Activated T-helper 2 cell treated with anti-CD3 and anti-CD28 coated beads, Interferon-gamma antibody, Interleukin-2, Interleukin-4, amounts not matched to agents 10 μg/mL and 5 μg/mL and 100 μg/mL, durations not matched to agents 14 hours and 24 hours and 36 hours (primary cell): ENCODE measurements at regions not wholly inside any gene's neighbourhood (a gene's known extent, or its start where the extent isn't known, plus 50 kb on each side); places are given as distances from the start of the nearest gene placed in this dataset.
"Not testable (repeated sequence)": the region's sequence is repeated elsewhere in the genome, so short reads cannot be mapped to it uniquely, and the experiment has no call there.

Experiments
- DNase-seq: peaks from one replicate; pipeline ENCODE4 v3.0.0; 2021; ENCODE audit warnings: low spot score
- H3K27ac Mint-ChIP-seq: one replicate; pipeline ENCODE4 v1.8.0; 2021; ENCODE audit warnings: mixed read lengths
- H3K27me3 Mint-ChIP-seq: one replicate; pipeline ENCODE4 v1.8.0; 2021; ENCODE audit warnings: low read depth, mixed read lengths
- H3K36me3 Mint-ChIP-seq: one replicate; pipeline ENCODE4 v1.8.0; 2021; ENCODE audit warnings: low read depth, mixed read lengths
- H3K4me1 Mint-ChIP-seq: one replicate; pipeline ENCODE4 v1.8.0; 2021; ENCODE audit warnings: low read depth, mixed read lengths
- H3K4me3 Mint-ChIP-seq: one replicate; pipeline ENCODE4 v1.8.0; 2021; ENCODE audit warnings: low read depth, mild to moderate bottlenecking, moderate library complexity, mixed read lengths
- H3K9me3 Mint-ChIP-seq: one replicate; pipeline ENCODE4 v1.8.0; 2021; ENCODE audit warnings: mixed read lengths
- intact Hi-C: fragments of 100-400 bp; cut with micrococcal nuclease; formaldehyde crosslinking; loops from one replicate; pipeline ENCODE4 v1.15.1; 2023

DNA sequence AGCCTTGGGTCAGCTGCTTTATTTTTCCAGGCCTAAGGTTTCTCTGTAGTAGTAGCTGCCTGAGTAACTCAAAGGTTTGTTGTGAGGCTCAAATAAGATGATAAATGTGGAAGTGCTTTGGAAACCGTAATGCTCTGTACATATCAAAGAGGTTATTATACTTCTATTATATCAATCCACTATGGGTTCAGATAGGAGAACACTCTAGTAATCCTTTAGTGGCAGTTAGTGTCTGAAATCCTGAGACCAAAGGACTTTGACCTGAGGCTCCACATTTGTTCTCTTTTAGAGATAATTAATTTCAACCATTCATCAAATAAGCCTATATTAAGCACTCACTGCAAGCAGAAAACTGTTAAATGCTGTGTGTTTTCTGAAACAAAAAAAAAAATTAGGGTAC, 128.6 kb upstream of the BCL6 start:
- Mint-ChIP-seq H3K9me3 (no peaks in the 10 kb centered on the region), H3K36me3 (no peaks in the 10 kb centered on the region), H3K4me1 (peaks cover 28% of the 10 kb centered on the region), H3K27me3 (peaks cover 3% of the 10 kb centered on the region), H3K27ac (no peak overlapping the region), H3K4me3 (no peak overlapping the region)
- intact Hi-C loops = loop anchor here (5.0 kb wide), 1 partner anchor 113 kb away; no protein-coding TSS in a partner anchor
- DNase-seq = no peak

DNA sequence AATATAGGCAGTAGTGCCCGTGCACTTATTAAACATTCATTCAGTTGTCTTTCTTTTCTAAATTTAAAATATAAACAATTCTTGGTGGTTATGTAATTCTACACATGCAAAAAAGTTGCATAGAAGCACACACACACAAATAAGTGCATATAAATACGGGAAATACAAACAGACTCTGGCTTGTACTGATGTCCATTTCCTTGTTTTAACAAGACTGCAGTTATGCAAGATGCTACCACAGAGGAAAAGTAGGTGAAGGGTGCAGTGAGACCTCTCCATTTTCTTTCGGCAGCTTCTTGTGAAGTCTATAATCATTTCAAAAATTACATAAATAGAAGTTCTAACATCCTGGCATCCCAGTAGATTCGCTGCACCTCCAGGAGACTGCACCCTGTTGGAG, 130.6 kb upstream of the BCL6 start:
- Mint-ChIP-seq H3K4me3 (no peak overlapping the region), H3K4me1 (peaks cover 12% of the 10 kb centered on the region), H3K36me3 (no peaks in the 10 kb centered on the region), H3K27ac (no peak overlapping the region), H3K27me3 (peaks cover 3% of the 10 kb centered on the region), H3K9me3 (no peaks in the 10 kb centered on the region)
- intact Hi-C loops = no loop called here
- DNase-seq = no peak

DNA sequence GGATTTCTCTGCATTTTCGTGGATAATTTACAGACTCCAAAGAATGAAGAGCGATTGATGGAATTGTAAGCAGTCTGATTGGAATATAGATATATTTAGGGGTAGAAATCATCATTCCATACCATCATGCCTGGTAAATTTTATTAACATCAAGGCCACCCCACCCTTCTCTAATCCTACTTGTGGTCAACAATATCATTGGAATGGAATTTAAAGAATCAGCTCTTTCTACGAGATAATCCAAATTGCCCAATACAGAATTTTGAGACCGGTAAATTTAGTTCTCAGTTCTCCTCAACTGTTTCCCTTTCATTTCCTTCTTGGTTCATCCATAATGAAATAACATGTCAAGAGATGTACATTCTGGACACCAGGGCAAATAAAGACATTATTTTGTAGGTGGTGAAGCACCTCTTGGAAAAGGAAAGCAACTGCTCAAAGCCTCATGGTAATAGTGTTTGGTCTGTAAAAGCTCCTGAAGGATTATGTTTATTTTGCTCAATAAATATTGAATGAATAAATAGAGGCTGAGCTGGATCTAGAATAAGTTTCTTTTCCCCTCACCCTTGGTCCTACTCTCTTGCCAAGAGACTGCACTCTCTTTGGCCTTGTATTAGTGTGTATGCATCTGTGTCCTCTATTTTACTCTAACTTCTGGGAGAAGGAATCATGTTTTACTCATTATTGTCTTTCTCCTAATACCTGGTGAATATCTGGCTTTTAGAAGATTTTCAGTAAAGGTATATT, 133.7 kb upstream of the BCL6 start:
- H3K27ac Mint-ChIP-seq = no peak overlapping the region
- no peak for DNase-seq
- no peaks in the 10 kb centered on the region for H3K9me3 Mint-ChIP-seq
- H3K36me3 Mint-ChIP-seq = no peaks in the 10 kb centered on the region
- intact Hi-C loops = no loop called here
- no peak overlapping the region for H3K4me3 Mint-ChIP-seq
- H3K4me1 Mint-ChIP-seq = no peaks in the 10 kb centered on the region
- peaks cover 5% of the 10 kb centered on the region for H3K27me3 Mint-ChIP-seq

DNA sequence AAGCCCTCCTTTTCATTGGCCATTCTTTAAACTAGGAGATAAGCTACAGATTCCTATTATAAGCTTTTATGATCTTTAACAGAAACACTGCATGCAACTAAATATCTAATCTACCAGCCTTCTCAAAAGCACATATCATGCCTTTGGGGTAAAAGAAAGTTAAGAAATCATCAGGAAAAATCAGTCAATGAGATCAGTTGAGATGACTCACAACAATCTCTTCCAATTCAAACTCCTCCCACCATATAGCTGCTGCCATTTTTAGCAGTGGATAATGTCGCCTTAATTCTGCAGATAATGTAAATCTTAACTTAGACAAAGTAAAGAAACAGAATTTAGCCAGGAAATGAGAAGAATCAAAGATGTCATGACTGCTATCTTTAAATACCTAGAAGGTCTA, 135.2 kb upstream of the BCL6 start:
- H3K9me3 Mint-ChIP-seq = no peaks in the 10 kb centered on the region
- H3K4me3 Mint-ChIP-seq = no peak overlapping the region
- intact Hi-C loops = no loop called here
- H3K4me1 Mint-ChIP-seq = no peaks in the 10 kb centered on the region
- H3K36me3 Mint-ChIP-seq = no peaks in the 10 kb centered on the region
- H3K27ac Mint-ChIP-seq = no peak overlapping the region
- DNase-seq = no peak
- peaks cover 5% of the 10 kb centered on the region for H3K27me3 Mint-ChIP-seq

DNA sequence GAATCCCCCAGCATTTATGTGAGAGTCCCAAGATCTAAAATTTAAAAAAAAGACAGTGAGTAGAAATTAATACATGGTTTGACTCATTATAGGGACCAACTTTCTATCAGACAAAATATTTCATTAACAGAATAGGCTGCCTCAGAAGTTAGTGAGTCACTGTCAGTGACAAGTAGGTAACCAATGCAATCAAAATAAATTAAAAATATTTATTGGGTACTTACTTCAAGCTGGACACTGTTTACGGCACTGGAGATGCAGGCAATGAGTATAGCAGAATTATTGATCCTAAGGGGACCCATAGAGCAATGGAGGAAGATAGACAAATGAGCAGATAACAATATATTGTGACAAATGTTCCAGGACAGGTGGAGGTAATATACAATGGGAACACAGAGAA, 135.6 kb upstream of the BCL6 start:
- no peaks in the 10 kb centered on the region for H3K9me3 Mint-ChIP-seq
- H3K4me1 Mint-ChIP-seq = no peaks in the 10 kb centered on the region
- H3K27me3 Mint-ChIP-seq = peaks cover 5% of the 10 kb centered on the region
- no peak overlapping the region for H3K4me3 Mint-ChIP-seq
- DNase-seq = no peak
- intact Hi-C loops = no loop called here
- H3K36me3 Mint-ChIP-seq = no peaks in the 10 kb centered on the region
- H3K27ac Mint-ChIP-seq = no peak overlapping the region

DNA sequence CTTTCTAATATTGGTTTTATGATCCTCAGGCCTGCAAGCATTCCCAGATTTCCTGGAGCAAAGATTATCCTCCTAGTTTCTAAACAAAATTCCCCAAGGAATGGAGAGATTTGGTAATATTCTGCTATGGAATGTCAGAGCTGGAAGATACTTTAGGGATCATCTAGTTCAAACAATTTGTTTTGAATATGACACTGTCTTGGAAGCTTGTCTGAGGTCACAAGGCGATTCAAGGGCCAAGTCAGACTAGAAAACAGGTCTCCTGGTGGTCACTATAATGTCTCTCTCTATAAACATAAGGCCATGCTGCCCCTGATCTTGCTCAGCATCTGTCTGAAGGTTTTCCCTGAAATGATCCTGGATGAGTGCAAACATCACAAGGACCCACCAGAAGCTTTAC, 143.4 kb upstream of the BCL6 start:
- no peak for DNase-seq
- Mint-ChIP-seq H3K4me3 (no peak overlapping the region), H3K36me3 (peaks cover 3% of the 10 kb centered on the region), H3K27ac (no peak overlapping the region), H3K27me3 (peaks cover under 1% of the 10 kb centered on the region), H3K4me1 (peaks cover 9% of the 10 kb centered on the region), H3K9me3 (peaks cover 4% of the 10 kb centered on the region)
- intact Hi-C loops = no loop called here

DNA sequence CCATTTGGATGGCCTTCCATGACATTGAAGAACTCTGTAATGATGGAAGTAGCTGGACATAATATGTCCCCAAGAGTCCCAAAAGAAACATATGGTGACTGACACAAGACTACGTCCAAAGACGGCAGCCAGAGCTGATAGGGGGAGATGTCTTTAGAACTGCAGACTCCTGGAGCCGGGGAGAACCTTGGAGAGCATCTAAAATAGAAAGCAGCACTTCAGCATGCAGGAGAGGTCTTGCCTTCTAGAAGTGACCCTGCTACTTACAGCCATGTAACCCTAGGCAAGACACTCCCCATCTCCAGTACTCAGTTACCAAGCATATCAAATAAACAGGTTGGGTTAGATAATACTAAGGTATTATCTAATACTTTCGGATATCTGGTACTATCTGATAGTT, 143.8 kb upstream of the BCL6 start:
- no peaks in the 10 kb centered on the region for H3K27me3 Mint-ChIP-seq
- peaks cover 4% of the 10 kb centered on the region for H3K9me3 Mint-ChIP-seq
- intact Hi-C loops = no loop called here
- H3K4me1 Mint-ChIP-seq = peaks cover 9% of the 10 kb centered on the region
- H3K36me3 Mint-ChIP-seq = peaks cover 3% of the 10 kb centered on the region
- DNase-seq = no peak
- no peak overlapping the region for H3K4me3 Mint-ChIP-seq
- no peak overlapping the region for H3K27ac Mint-ChIP-seq

DNA sequence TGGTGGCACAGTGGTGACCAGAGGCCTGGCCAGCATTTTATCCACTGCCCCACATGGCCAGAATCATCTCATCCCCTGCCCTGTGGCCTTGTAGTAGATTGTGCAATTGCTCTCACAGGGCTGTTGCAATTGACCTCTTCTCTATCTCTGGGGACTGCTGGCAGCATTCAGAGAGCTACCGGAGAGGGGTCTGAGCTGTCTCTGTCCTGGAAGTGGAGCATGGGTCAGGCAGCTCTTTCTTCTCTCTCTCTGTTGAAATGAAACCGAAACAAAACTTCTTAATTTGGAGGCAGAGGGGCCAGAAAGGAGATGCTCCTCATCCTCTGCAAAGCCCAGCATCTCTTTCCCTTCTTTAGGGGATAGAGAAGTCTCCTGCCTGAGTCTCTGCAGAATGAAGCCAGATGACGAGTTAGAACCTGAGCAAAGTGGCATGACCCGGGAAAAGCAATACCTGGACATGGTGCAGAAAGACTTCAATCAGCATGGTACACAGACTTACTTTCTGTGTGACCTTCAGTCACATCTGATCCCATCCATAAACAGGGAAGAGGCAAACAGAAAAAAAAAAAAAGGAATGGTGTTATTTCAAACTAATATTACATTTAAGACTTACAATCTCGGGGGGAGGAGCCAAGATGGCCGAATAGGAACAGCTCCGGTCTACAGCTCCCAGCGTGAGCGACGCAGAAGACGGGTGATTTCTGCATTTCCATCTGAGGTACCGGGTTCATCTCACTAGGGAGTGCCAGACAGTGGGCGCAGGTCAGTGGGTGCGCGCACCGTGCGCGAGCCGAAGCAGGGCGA, 144.5 kb upstream of the BCL6 start:
- H3K36me3 Mint-ChIP-seq = peaks cover 3% of the 10 kb centered on the region
- peaks cover 9% of the 10 kb centered on the region for H3K4me1 Mint-ChIP-seq
- no peak for DNase-seq
- intact Hi-C loops = no loop called here
- peak overlapping the region; percentile 15 for H3K27ac Mint-ChIP-seq
- no peak overlapping the region for H3K4me3 Mint-ChIP-seq
- H3K9me3 Mint-ChIP-seq = peaks cover 4% of the 10 kb centered on the region
- H3K27me3 Mint-ChIP-seq = no peaks in the 10 kb centered on the region

DNA sequence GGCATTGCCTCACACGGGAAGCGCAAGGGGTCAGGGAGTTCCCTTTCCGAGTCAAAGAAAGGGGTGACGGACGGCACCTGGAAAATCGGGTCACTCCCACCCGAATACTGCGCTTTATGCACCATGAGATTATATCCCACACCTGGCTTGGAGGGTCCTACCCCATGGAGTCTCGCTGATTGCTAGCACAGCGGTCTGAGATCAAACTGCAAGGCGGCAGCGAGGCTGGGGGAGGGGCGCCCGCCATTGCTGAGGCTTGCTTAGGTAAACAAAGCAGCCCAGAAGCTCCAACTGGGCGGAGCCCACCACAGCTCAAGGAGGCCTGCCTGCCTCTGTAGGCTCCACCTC, 145.1 kb upstream of the BCL6 start:
- DNase-seq, H3K27me3 Mint-ChIP-seq, H3K4me3 Mint-ChIP-seq, intact Hi-C loops, H3K36me3 Mint-ChIP-seq, H3K9me3 Mint-ChIP-seq, H3K4me1 Mint-ChIP-seq, H3K27ac Mint-ChIP-seq: not testable (repeated sequence)

DNA sequence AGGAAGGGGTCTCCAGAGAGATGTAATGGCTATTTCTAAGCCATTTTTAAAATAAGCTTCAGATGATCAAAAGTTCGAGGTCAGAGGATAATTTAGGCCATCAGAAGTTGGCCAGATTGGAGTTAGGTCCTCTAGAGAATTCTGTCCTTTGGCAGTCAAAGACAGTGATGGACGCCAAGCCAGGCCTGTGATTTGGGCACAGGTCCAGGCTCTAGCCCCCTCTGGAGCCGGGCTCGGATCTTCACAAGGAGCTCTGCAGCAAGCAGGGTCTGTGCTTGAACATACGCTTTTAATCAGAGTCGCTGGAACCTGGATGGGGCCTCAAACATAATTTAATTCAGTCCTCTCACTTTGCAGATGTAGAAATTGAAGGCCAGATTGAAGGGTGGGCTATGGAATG, 151.4 kb upstream of the BCL6 start:
- no peak for DNase-seq
- intact Hi-C loops = no loop called here
- no peak overlapping the region for H3K4me3 Mint-ChIP-seq
- peaks cover 4% of the 10 kb centered on the region for H3K4me1 Mint-ChIP-seq
- no peak overlapping the region for H3K27ac Mint-ChIP-seq
- no peaks in the 10 kb centered on the region for H3K9me3 Mint-ChIP-seq
- no peaks in the 10 kb centered on the region for H3K36me3 Mint-ChIP-seq
- H3K27me3 Mint-ChIP-seq = peaks cover 3% of the 10 kb centered on the region

DNA sequence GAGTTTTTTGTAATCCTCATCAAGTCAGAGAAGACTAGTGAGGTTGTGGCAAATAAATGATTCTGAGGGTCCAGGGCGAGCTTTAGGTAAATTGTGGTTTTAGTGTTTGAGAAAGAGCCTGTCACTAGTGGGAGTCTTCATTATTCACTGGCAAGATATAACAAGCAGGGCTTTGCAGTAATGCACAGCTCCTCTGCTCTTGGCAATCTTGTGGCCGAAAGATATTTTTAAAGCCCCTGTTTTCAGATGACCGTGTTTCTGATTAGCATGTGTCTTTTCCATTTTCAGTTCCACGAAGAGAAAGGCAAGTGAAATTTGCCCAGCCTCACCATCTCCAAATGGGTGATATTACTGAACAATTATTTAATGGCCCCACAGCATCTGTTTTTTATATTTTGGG, 154.0 kb upstream of the BCL6 start:
- no peak for DNase-seq
- Mint-ChIP-seq H3K9me3 (no peaks in the 10 kb centered on the region), H3K27ac (no peak overlapping the region), H3K4me3 (no peak overlapping the region), H3K27me3 (peaks cover 3% of the 10 kb centered on the region), H3K36me3 (no peaks in the 10 kb centered on the region), H3K4me1 (peaks cover 11% of the 10 kb centered on the region)
- intact Hi-C loops = no loop called here

DNA sequence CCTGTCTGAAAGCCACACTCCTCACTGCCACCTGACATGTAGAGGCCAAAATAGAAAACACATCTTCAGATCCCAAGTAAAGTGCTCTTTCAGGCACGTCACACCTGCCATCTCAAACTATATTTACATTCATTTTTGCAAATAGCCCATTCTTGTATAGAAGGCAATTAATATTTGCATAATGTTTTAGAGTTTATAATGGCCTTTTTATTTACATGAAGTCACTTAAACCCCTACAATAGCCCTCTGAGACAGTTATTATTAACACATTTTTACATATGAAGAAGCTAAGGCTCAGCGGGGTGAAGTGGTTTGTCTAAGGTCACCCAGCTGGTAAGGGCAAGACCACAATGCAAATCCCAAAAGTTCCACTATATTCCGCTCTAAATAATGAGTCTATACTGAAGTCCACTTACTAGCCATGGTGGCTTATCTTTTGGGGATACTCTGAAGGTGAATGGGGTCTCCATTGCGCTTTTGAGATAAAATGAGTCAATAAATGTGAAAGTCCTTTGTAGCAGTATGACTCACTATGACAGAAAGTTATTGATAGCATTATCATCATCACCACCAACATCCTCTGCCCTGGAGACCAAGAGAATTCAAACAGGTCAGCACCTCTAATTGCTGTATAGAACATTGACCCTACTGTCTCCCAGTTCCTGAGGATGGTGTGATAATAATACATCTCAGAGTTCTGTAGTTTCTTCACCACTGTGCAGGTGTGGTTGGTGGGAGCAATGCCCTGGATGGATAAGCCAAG, 155.9 kb upstream of the BCL6 start:
- DNase-seq = no peak
- no peak overlapping the region for H3K4me3 Mint-ChIP-seq
- H3K27me3 Mint-ChIP-seq = peaks cover 3% of the 10 kb centered on the region
- H3K4me1 Mint-ChIP-seq = peaks cover 11% of the 10 kb centered on the region
- intact Hi-C loops = no loop called here
- no peaks in the 10 kb centered on the region for H3K36me3 Mint-ChIP-seq
- H3K27ac Mint-ChIP-seq = no peak overlapping the region
- no peaks in the 10 kb centered on the region for H3K9me3 Mint-ChIP-seq

DNA sequence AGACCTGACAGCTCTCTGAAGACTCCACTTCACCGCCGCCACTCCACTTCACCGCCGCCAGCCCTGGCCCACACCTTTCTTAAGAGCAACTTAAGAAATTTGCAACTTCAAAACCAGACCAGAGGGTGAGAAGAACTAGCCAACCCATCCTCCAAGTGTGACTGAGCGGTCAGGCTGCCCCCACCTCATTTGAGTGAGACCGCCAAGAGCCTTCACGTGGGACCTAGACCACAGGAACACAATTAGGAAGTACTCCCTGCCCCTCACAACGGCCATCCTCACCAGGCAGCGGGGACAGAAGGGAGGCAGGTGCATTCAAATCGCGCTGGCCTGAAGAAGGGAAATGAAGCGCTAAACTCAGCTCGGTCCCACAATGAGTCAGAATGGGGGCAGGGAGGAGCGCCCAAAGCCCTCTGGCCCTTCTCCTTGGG, 156.8 kb upstream of the BCL6 start:
- intact Hi-C loops = no loop called here
- no peak overlapping the region for H3K27ac Mint-ChIP-seq
- no peaks in the 10 kb centered on the region for H3K9me3 Mint-ChIP-seq
- DNase-seq = no peak
- H3K36me3 Mint-ChIP-seq = no peaks in the 10 kb centered on the region
- peaks cover 3% of the 10 kb centered on the region for H3K27me3 Mint-ChIP-seq
- peaks cover 11% of the 10 kb centered on the region for H3K4me1 Mint-ChIP-seq
- no peak overlapping the region for H3K4me3 Mint-ChIP-seq
